ENCODE measurements at regions not wholly inside any gene's neighbourhood (a gene's known extent, or its start where the extent isn't known, plus 50 kb on each side); places are given as distances from the start of the nearest gene placed in this dataset.

DNA sequence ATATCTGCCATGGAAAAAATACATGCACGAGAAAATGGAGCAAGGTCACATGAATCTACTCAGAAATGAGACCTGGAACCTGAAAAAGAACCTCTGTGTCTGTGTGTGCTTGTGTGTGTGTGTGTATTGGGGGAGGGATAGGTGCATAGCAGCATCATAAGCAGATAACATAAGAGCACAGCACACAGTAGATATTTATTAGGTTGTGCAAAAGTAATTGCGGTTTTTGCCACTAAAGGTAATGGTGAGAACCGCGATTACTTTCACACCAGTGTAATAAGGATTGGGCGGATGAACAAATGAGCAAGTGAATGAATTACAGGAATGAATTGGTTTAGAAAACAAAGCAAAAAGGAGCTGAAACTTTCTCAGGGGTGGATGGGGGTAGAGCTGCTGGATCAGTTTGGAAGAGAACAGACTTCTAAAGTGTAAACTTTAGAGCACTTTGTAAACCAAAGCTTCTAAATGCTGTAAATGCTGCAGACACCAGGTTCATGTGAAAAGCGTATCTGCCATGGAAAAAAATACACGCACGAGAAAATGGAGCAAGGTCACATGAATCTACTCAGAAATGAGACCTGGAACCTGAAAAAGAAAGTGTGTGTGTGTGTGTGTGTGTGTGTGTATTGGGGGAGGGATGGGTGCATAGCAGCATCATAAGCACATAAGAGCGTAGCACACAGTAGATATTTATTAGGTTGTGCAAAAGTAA, 156.9 kb downstream of the TOMM20 start:
- H3K4me3 Mint-ChIP-seq = peak overlapping the region; percentile 33
- H3K4me1 Mint-ChIP-seq (ENCODE audit: low read depth) = peaks cover 67% of the 10 kb centered on the region
- peaks cover 11% of the 10 kb centered on the region for H3K36me3 Mint-ChIP-seq (ENCODE audit: low read depth)
- peak overlapping the region; percentile 62 for H3K27ac Mint-ChIP-seq
- H3K9me3 Mint-ChIP-seq = peaks cover 5% of the 10 kb centered on the region
- no peaks in the 10 kb centered on the region for H3K27me3 Mint-ChIP-seq (ENCODE audit: low read depth)

DNA sequence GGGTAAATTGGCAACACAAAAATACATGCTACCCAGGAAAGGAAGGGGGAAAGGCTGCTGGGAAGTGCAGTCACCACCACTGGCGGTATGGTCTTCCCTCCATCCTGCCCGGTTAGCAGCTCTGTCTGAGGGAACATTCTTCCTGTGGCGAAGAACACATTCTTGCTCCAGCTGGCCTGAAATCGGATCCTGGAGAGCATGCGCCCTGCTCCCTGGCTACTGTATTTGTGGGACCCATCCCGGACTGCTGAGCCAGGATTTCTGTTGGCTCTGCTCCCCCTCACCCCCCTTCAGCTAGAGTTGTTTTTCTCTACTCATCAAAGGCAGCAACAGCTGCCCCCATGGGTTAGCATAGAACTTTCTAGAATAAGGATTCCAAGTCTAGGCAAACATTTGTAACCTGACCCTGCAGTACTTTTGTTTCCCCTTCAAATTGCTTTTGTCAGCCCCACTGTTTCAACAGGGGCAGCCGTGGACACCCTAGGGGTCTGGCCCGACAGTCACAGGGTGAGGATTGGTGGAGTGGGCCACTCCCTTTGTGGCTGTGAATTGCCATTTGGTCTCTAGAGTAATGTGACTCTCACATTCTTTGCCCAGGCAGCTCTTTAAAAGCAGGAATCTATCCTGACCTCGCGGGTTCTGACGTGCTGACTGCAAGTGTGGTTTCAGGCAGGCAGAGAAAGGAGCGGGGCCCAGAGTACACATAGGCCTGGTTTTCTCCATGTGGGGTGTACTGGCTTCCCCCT, 157.7 kb downstream of the TOMM20 start:
- Mint-ChIP-seq H3K27me3 (ENCODE audit: low read depth) (no peaks in the 10 kb centered on the region), H3K9me3 (peaks cover 5% of the 10 kb centered on the region), H3K36me3 (ENCODE audit: low read depth) (peaks cover 14% of the 10 kb centered on the region), H3K27ac (peak overlapping the region; percentile 62), H3K4me3 (no peak overlapping the region), H3K4me1 (ENCODE audit: low read depth) (peaks cover 64% of the 10 kb centered on the region)

DNA sequence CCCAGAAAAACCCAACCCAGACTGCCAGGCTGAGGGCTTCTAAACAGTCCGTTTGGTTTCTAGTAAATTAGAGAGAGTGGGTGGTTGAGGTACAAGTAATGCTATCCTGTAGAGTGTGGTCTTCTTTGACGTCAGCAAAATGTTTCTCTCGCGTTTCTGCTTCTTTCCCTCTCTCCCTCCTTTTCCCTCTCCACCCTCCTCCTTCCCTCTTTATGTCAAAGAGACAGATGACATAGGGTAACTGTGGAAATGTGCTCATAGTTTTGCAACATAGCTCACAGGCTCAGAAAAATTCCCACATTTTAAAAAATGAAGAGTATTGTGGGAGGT, 158.3 kb downstream of the TOMM20 start:
- H3K4me3 Mint-ChIP-seq = peak overlapping the region; percentile 47
- H3K9me3 Mint-ChIP-seq = peaks cover 5% of the 10 kb centered on the region
- peaks cover 62% of the 10 kb centered on the region for H3K4me1 Mint-ChIP-seq (ENCODE audit: low read depth)

DNA sequence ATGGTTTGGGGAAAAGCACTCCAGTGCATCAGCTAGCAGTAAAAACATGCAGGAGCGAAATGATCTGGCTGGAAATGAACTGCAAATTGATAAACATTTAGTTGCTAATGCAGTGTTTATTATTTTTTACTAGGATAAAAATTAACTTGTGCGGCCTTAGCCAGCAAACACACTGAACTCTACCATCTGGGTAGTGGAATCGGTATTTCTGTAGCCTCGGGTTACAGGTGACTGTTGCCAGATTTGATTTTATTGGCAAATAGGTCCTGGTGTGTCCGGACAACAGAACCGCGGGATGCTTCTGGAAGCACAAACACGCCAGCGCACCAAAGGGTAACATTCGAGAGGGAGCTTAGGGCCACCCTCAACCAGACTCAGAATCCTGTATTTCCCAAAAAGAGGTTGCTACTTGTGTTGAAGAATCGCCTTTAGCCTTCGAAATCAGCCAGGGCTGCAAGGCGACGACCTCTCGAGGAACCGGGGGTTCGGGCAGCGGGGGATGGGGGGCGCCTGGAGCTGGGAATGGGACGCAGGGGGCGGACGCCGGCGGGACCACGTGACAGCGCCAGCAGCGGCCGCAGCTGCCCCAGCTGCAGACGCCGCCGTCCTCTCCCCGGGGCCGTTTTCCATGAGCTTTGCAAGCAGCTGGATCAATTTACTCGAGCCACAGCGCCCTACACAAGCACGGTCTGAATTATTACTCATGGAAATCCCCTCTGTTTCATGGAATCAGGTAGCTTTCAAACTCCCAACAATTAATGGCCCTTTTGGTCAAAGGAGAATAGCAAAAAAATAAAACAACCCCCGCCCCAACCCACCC, 158.8 kb downstream of the TOMM20 start:
- Mint-ChIP-seq H3K4me3 (no peak overlapping the region), H3K27me3 (ENCODE audit: low read depth) (no peaks in the 10 kb centered on the region), H3K9me3 (no peaks in the 10 kb centered on the region), H3K36me3 (ENCODE audit: low read depth) (peaks cover 6% of the 10 kb centered on the region), H3K4me1 (ENCODE audit: low read depth) (peaks cover 60% of the 10 kb centered on the region), H3K27ac (peak overlapping the region; percentile 81)

More for the DNA sequence above, 158.3 kb downstream of the TOMM20 start:
- Mint-ChIP-seq H3K27me3 (ENCODE audit: low read depth) (no peaks in the 10 kb centered on the region), H3K27ac (peak overlapping the region; percentile 62), H3K36me3 (ENCODE audit: low read depth) (peaks cover 10% of the 10 kb centered on the region)

DNA sequence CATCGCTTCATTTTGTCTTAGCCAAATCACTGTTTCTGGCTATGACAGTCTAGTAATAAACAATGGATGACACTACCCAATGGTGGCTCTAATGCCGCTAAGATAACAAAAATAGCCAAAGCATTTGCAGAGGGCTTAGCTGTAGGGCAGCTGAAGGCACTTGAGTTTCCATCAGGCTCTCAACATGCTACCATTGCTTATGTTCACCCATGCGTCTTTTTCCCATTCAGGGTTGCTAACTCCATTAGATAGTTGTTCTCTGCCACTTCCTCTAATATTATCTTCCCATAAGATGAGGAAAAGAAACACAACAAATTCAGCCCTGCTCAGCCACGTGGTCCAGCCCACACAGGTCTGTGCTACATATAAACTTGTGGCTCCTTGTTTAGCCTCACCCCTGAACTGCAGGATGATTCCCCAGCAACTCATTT, 159.6 kb downstream of the TOMM20 start:
- Mint-ChIP-seq H3K36me3 (ENCODE audit: low read depth) (peaks cover 6% of the 10 kb centered on the region), H3K27me3 (ENCODE audit: low read depth) (no peaks in the 10 kb centered on the region), H3K9me3 (no peaks in the 10 kb centered on the region), H3K4me3 (no peak overlapping the region), H3K27ac (peak overlapping the region; percentile 81), H3K4me1 (ENCODE audit: low read depth) (peaks cover 61% of the 10 kb centered on the region)

DNA sequence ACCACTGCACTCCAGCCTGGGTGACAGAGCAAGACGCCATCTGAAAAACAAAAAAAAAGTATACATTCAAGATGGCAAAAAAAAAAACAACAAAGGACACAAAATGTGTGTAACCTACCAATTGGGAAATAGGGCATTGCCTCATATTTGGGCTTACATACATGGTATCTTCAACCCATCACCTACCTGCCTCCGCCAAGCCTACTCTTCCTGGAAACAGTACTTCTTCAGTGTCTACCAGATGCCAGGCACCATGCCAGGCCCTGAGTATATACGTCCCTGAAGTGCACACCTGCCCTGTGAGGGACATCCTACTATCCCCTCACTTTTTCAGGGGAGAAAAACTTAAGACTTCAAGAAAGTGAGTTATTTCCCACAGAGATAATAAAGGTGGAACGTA, 160.2 kb downstream of the TOMM20 start:
- Mint-ChIP-seq H3K4me3 (no peak overlapping the region), H3K27ac (peak overlapping the region; percentile 28), H3K4me1 (ENCODE audit: low read depth) (peaks cover 65% of the 10 kb centered on the region), H3K36me3 (ENCODE audit: low read depth) (peaks cover 6% of the 10 kb centered on the region), H3K27me3 (ENCODE audit: low read depth) (no peaks in the 10 kb centered on the region), H3K9me3 (no peaks in the 10 kb centered on the region)

DNA sequence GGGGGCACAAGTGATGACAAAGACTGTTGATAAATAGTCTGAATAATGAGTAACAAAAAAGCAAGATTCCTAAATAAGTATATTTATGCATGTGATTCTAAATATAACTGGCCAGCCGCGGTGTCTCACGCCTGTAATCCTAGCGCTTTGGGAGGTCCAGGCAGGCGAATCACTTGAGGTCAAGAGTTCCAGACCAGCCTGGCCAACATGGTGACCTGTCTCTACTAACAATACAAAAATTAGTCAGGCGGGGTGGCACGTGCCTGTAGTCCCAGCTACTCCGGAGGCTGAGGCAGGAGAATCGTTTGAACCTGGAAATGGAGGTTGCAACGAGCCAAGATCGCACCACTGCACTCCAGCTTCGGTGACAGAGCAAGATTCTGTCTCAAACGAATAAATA, 161.5 kb downstream of the TOMM20 start:
- no peaks in the 10 kb centered on the region for H3K9me3 Mint-ChIP-seq
- H3K36me3 Mint-ChIP-seq (ENCODE audit: low read depth) = peaks cover 8% of the 10 kb centered on the region

DNA sequence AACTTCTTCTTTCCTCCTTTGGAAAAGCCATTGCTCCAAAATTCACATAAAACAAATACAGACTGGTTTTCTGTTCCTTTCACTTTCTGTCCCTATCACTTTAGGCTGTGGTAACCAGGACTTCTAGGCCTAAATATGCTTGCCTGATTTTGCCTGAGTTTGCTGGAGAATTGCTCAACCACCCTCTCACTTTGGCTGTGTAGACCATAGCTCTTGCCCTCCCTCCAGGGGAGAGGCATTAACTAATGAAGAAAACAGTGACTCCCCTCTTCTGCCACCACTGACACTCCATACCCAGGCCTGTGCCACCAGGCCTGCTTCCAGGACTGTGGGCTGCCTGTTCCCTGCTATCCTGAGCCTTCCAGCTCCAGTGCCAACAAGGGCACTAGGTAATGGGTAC, 163.5 kb downstream of the TOMM20 start:
- H3K27me3 Mint-ChIP-seq (ENCODE audit: low read depth) = no peaks in the 10 kb centered on the region
- H3K4me1 Mint-ChIP-seq (ENCODE audit: low read depth) = peaks cover 66% of the 10 kb centered on the region
- H3K36me3 Mint-ChIP-seq (ENCODE audit: low read depth) = peaks cover 8% of the 10 kb centered on the region
- H3K9me3 Mint-ChIP-seq = no peaks in the 10 kb centered on the region
- peak overlapping the region; percentile 27 for H3K4me3 Mint-ChIP-seq
- H3K27ac Mint-ChIP-seq = peak overlapping the region; percentile 86

More for the DNA sequence above, 161.5 kb downstream of the TOMM20 start:
- H3K27ac Mint-ChIP-seq = no peak overlapping the region
- H3K4me3 Mint-ChIP-seq = no peak overlapping the region
- H3K4me1 Mint-ChIP-seq (ENCODE audit: low read depth) = peaks cover 67% of the 10 kb centered on the region
- no peaks in the 10 kb centered on the region for H3K27me3 Mint-ChIP-seq (ENCODE audit: low read depth)

DNA sequence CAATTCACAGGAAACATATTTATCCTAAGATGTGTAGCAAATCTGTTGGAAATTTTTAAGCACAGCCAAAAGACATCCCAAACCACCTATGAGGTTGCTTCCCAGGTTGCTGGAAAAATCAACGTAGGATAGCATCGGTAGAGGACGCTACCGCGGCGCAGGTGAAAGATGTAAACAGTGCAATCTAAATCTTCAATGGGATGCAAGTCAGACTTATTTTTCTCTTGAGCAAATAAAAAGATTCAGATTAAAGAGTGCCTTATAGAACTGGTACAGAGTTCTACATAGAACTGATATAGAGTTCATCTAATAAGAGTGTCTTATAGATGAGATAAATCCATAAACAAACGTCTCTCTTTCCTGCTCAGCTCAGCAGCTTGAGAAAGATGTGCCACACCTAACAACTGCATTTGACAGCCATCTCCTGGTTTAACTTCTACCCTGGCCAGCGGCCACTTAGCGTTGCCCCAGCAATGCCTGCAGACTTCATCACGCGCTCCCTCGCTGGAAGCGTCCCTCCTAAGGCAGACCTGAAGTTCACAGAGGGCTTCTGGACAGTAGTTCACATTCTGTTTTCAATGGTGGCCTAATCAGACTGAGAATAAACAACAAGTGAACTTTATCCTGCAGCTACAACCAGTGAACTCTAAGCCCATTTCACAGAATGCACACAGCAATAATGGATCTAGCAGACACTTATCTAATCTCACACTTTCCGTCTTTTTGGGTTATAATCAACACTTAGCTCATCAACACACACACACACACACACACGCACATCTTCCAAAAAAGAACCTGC, 164.5 kb downstream of the TOMM20 start:
- peaks cover 70% of the 10 kb centered on the region for H3K4me1 Mint-ChIP-seq (ENCODE audit: low read depth)
- no peaks in the 10 kb centered on the region for H3K9me3 Mint-ChIP-seq
- no peaks in the 10 kb centered on the region for H3K27me3 Mint-ChIP-seq (ENCODE audit: low read depth)

DNA sequence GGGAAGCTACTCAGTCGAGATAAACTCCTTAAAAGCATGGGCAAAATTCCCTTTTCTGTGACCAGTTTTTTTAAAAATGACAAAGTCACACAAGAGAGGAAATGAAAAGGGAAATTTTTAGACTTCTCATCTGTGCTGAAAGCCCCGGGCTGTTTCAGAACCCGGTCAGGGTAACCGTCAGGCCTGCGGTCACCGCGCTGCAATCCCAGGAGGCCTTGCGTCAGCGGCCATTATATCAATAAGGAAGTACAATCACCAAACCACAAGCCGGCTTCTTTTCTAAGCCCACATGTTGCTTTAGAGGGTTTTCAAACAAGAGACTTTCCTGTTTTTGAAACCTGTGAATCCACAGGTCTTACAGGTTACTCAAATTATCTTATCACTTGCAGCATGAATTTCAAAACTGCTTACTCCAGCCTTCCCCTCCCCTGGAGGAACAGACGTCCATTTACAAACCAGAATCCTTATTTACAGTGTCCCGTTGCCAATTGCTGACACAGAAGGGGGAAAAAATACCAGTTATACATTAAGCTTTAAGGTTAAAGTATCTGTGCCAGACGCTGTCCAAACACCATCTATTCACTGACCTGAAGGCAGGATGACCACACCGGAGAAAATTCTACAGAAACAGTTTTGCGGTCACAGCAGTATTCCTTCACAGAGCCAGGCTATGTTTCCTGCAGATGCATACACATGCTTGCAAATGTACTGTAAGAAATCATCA, 165.3 kb downstream of the TOMM20 start:
- Mint-ChIP-seq H3K4me3 (peak overlapping the region; percentile 65), H3K36me3 (ENCODE audit: low read depth) (peaks cover 5% of the 10 kb centered on the region), H3K27ac (peak overlapping the region; percentile 91), H3K27me3 (ENCODE audit: low read depth) (no peaks in the 10 kb centered on the region), H3K4me1 (ENCODE audit: low read depth) (peaks cover 65% of the 10 kb centered on the region), H3K9me3 (no peaks in the 10 kb centered on the region)

More for the DNA sequence above, 164.5 kb downstream of the TOMM20 start:
- peaks cover 8% of the 10 kb centered on the region for H3K36me3 Mint-ChIP-seq (ENCODE audit: low read depth)
- H3K27ac Mint-ChIP-seq = peak overlapping the region; percentile 91
- peak overlapping the region; percentile 65 for H3K4me3 Mint-ChIP-seq

DNA sequence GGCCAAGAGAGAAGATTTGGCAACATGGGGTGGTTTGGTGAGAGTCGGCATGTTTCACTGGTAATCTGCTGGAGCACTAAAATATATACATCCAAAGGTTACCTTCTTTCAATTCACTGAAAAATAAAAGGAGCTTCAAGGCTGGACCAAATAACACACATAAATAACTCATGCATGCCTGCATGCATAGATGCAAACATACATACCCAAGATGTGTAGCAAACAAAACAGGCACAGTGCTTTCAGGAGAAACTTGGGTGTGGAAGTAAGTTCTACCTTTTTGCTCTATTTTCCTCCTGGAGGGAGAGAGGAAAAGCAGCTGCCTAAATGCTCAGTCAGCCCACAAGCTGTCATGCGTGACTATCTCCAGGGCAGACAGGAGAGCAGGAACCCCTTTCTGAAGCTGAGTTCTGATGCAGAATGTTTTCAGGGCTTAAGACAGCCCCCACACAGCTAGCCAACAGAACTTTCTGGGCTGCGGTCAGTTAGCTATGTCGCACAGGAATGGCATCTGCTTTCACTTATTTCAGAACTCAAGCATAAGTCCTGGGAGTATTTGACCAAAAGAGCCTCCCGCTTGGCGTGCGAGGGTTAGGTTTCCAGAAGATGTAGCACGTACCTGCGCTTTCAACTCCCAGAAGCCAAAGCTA, 166.2 kb downstream of the TOMM20 start:
- peaks cover 5% of the 10 kb centered on the region for H3K36me3 Mint-ChIP-seq (ENCODE audit: low read depth)
- no peaks in the 10 kb centered on the region for H3K27me3 Mint-ChIP-seq (ENCODE audit: low read depth)
- H3K9me3 Mint-ChIP-seq = no peaks in the 10 kb centered on the region
- peaks cover 66% of the 10 kb centered on the region for H3K4me1 Mint-ChIP-seq (ENCODE audit: low read depth)
- peak overlapping the region; percentile 65 for H3K4me3 Mint-ChIP-seq
- H3K27ac Mint-ChIP-seq = peak overlapping the region; percentile 91

DNA sequence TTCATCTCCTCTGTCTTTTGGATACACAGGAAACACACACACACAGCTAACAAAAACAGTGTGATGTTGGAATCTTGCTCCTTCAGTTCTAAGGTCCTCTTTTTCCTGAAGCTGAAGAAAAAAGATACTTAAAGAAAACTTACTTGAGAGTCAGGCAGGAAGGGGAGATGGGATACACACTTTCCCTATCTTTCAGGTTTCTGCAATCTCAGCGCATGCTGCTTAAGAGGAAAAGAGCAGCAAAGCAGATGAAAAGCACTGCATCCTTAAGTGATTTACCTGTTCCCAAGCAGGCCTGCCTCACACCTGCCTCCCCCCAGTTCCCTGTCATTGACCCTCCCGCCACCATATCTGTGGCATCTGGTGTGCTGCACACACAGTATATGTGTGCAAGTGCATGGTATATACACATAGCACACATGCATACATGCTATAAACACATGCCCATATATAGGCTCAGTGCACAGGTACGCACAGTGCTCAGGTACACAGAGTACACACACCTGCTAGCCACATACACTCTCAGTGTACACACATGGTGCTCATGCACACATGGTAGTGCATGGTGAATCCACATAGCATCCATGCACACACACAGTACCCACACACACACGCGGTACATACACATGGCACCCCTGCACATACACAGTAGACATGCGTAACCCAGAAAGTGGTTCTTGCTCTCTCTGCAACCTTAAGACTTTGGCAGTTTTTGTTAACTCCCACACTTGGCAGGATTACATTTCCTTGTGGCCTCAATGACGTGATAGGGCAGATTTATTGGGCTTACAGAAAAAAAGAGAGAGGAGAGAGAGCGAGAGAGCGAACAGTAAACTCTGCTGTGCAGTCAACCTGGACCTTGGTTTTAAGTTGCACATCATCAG, 166.9 kb downstream of the TOMM20 start:
- no peaks in the 10 kb centered on the region for H3K9me3 Mint-ChIP-seq
- H3K36me3 Mint-ChIP-seq (ENCODE audit: low read depth) = peaks cover 5% of the 10 kb centered on the region
- peaks cover 70% of the 10 kb centered on the region for H3K4me1 Mint-ChIP-seq (ENCODE audit: low read depth)
- peak overlapping the region; percentile 91 for H3K27ac Mint-ChIP-seq
- peak overlapping the region; percentile 65 for H3K4me3 Mint-ChIP-seq
- no peaks in the 10 kb centered on the region for H3K27me3 Mint-ChIP-seq (ENCODE audit: low read depth)

All from T-helper 1 cell treated with Interleukin-12 subunit alpha and Interleukin-12 subunit beta and Interleukin-4 antibody, amounts not matched to agents 30 μg/mL and 1 μg/mL, for 36 hours (primary cell).